Kidney (tissue), 13 donors: ENCODE measurements at regions not wholly inside any gene's neighbourhood (a gene's known extent, or its start where the extent isn't known, plus 50 kb on each side); places are given as distances from the start of the nearest gene placed in this dataset.

Experiments used
- DNase-seq, 5 donors: peaks; one replicate each; pipeline ENCODE4 v3.0.0-alpha.2; 2013 to 2020
- FAIRE-seq: peaks from 2 replicates; lab custom pipeline; 2012; peaks lifted over from hg19 to GRCh38; lab: Jason Lieb, UNC
- H3K27ac ChIP-seq, 2 donors: one replicate each; pipeline ENCODE4 v1.7.0; 2013; ENCODE audit warnings: low read depth in 2 of 2, low read length in 2 of 2, inconsistent platforms in 1 of 2
- H3K27me3 ChIP-seq: one replicate; pipeline ENCODE4 v1.7.1; 2013; ENCODE audit warnings: low read length, inconsistent platforms; ENCODE audit not compliant: control insufficient read depth, insufficient read depth
- H3K36me3 ChIP-seq, 3 donors: one replicate each; pipeline versions ENCODE4 v1.7.0 to v1.7.1; 2013; ENCODE audit warnings: low read length in 3 of 3, control low read depth in 1 of 3, inconsistent platforms in 1 of 3; ENCODE audit not compliant: insufficient read depth in 3 of 3, control insufficient read depth in 2 of 3
- H3K4me1 ChIP-seq, 3 donors: one replicate each; pipeline versions ENCODE4 v1.7.0 to v1.7.1; 2013; ENCODE audit warnings: low read length in 3 of 3, inconsistent platforms in 1 of 3, low read depth in 1 of 3; ENCODE audit not compliant: control insufficient read depth in 2 of 3, insufficient read depth in 2 of 3
- H3K4me3 ChIP-seq, 3 donors: one replicate each; pipeline versions ENCODE4 v1.7.0 to v1.8.1; 2013; ENCODE audit warnings: low read length in 3 of 3, control low read depth in 1 of 3, inconsistent platforms in 1 of 3
- H3K9ac ChIP-seq, 3 donors: one replicate each; pipeline versions ENCODE4 v1.7.0 to v1.7.1; 2013; ENCODE audit warnings: low read length in 3 of 3, control low read depth in 1 of 3, inconsistent platforms in 1 of 3
- H3K9me3 ChIP-seq, 3 donors: one replicate each; pipeline versions ENCODE4 v1.7.0 to v1.7.1; 2013; ENCODE audit warnings: low read length in 3 of 3, control low read depth in 1 of 3, inconsistent platforms in 1 of 3; ENCODE audit not compliant: control insufficient read depth in 2 of 3, insufficient read depth in 1 of 3
- intact Hi-C: fragments of 100-400 bp; cut with DNase I; formaldehyde crosslinking; loops from one replicate; pipeline ENCODE4 v1.11.1; 2022
- TF ChIP-seq, protein P1 (sequence below): IDR thresholded peaks from 3 replicates; pipeline ENCODE4 v1.5.1; 2012; ENCODE audit warnings: mild to moderate bottlenecking, moderate library complexity, borderline replicate concordance; ENCODE audit not compliant: insufficient read depth; ENCODE audit errors: extremely low read depth
- donor health status: control.
- donor health status: control.
- donor health status: control.
- donor health status: control.
- donor health status: control.
- donor health status: DM: yes; HTN: yes; CAD: no.
- donor health status: Normal renal cell carcinoma (clear cell type).

DNA sequence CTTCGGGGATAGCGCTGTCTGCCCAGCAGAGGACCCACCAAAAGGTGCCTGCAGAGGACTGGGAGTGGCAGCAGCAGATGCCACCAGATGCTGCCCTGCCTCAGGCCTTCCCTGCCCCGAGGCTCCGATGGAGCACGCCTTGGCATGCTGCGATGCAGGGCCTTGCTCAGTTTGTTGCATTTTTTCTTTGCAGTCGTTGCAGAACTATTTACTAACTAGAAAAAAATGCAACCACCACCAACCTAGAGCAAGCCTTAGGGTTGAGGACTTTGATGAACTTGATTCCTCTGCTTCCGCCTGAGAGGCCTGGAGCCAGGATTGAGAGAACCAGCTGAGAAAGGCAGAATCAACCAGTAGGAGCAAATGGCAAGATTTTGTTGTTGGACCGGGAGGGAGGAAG, 585.6 kb upstream of the MKI67 start:
- Histone ChIP-seq H3K4me1 (no peaks in the 10 kb centered on the region), H3K27me3 (no peaks in the 10 kb centered on the region), H3K4me3 (no peak overlapping the region), H3K27ac (no peak overlapping the region), H3K9me3 (no peaks in the 10 kb centered on the region), H3K36me3 (no peaks in the 10 kb centered on the region), H3K9ac (no peak overlapping the region)
- DNase-seq (peak in 1 of 5 donors; percentile 5), FAIRE-seq (no peak)
- TF ChIP-seq, protein P1, sequence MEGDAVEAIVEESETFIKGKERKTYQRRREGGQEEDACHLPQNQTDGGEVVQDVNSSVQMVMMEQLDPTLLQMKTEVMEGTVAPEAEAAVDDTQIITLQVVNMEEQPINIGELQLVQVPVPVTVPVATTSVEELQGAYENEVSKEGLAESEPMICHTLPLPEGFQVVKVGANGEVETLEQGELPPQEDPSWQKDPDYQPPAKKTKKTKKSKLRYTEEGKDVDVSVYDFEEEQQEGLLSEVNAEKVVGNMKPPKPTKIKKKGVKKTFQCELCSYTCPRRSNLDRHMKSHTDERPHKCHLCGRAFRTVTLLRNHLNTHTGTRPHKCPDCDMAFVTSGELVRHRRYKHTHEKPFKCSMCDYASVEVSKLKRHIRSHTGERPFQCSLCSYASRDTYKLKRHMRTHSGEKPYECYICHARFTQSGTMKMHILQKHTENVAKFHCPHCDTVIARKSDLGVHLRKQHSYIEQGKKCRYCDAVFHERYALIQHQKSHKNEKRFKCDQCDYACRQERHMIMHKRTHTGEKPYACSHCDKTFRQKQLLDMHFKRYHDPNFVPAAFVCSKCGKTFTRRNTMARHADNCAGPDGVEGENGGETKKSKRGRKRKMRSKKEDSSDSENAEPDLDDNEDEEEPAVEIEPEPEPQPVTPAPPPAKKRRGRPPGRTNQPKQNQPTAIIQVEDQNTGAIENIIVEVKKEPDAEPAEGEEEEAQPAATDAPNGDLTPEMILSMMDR, result no peak
- intact Hi-C loops, result no loop called here

DNA sequence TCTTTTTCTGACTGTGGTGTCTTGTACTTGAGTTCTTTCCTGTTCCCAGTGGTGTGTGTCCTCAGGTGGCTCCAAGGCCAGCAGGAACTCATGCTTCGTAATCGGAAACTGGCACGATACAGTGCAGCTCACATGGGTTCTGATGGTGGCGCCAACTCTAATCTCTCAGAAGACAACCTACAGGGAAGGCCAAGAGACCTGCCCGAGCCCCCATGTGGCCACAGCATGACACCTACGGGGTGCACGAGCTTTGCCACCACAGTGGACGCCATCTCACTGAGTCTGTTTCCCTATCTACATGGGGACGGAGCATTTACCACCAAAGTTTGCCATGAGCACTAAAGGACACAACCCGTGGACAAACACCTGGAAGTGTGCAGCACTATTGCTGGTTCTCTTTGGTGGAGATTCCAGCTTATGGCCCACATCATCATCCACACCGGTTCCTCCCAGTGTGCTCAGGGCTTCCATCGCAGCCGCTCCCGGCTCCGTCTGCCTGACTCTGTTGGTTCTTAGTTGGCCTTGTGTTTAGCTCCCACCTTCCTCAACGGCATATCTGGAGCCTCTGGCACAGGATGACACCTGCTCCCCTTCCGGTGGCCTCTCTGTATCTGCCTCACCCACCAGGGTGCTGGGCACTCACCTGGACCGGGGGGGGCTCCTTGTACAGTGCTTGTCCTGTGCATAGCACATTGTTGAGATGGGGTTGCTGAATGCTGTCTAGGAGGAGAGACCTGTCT, 586.6 kb upstream of the MKI67 start:
- DNase-seq, result no peak

DNA sequence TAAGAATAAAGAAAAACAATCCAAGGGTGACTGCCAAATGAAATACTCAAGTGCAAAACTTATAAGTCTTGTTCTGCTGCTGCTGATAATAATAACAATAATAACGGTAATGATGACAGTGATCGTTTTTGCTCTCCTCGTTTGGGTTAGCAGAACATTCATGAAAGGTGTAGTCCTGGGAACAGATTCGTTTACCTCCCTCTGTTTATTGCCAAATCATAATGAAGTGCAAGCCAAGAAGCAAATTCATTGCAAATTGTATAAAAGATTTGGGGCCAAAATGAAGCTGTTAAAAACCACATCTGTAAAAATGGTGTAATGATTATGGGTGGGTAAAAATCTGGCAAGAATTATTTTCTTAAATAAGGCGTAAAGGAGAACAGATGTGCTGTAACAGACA, 587.2 kb upstream of the MKI67 start:
- Histone ChIP-seq H3K9me3 (no peaks in the 10 kb centered on the region), H3K9ac (no peak overlapping the region), H3K36me3 (no peaks in the 10 kb centered on the region), H3K4me1 (no peaks in the 10 kb centered on the region), H3K27ac (no peak overlapping the region), H3K27me3 (no peaks in the 10 kb centered on the region), H3K4me3 (no peak overlapping the region)
- FAIRE-seq, result no peak
- intact Hi-C loops, result no loop called here
- TF ChIP-seq, protein P1, result no peak
- no peak for DNase-seq

More for the DNA sequence above, 586.6 kb upstream of the MKI67 start:
- Histone ChIP-seq H3K27ac (no peak overlapping the region), H3K27me3 (no peaks in the 10 kb centered on the region), H3K4me1 (no peaks in the 10 kb centered on the region), H3K9me3 (no peaks in the 10 kb centered on the region), H3K9ac (no peak overlapping the region), H3K4me3 (no peak overlapping the region), H3K36me3 (no peaks in the 10 kb centered on the region)
- intact Hi-C loops, result no loop called here
- TF ChIP-seq, protein P1, result no peak
- FAIRE-seq, result no peak
